NCI-H2227 treated with DMSO at 0.1 percent for 48 hours (cell line): ENCODE measurements at regions not wholly inside any gene's neighbourhood (a gene's known extent, or its start where the extent isn't known, plus 50 kb on each side); places are given as distances from the start of the nearest gene placed in this dataset.
"Not testable (repeated sequence)": the region's sequence is repeated elsewhere in the genome, so short reads cannot be mapped to it uniquely, and the experiment has no call there.

Source experiments
- DNase-seq: peaks from one replicate; lab custom pipeline; 2025; lab: John Stamatoyannopoulos, UW

DNA sequence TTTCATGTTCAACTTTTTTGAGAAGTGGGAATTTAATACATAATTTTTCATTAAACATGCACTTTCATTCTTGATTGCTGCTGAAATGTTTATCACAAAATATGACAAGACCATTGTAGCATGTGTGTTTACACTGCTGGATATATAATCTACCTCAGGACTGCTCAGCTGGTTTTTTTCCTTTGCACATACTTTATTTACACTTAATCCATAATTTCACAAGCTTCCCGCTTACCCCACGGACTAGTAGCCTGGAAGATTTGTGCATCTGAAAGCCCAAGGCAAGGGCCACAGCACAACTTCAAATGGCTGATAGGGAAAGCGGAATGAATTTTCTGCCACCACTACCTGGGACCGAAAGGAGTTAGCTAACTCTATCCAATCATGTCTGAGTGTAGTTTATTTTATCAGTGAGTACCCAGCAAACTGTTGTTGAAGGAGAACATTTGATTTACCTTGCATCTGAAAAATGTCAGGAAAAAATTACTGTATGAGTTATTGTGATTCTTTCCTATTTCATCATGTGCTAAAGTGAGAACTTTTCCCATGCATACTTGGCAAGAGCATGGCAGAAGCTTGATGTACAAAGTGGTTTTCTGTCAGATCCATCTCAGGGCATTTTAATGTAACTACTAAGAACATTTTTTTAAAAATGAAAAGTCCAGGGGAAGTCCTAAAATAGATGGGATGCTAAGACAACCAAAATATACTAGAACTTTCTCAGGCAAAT lies 558.2 kb upstream of the USP24 start:
- DNase-seq: no peak

DNA sequence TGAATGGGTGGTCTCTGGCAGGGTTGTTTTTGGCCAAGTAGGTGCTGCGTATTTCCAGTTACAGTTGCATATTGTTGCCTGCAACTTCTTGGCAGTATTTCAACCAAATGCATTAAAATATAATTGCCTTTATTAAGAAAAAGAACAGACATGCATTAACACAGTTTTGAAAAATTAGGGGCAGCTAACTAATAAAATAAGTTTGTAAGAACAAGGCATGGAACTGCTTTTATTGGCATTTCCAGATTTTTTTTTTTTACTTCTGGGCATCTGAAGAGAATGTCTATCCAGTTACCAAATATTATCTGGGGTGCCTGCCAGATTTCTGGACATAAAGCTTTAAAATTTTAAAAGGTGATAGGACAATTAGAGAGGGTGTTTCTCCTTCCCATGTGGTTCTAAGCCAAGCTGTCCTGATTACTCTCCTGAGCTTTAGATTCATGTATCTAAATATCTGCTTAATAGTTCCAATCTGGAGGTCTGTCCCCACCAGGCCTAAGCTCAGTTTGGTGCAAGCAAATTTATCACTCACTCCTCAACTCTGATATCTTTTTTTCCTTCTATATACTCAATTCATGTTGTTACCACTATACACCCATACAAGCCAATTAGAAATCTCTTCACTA lies 553.3 kb upstream of the USP24 start:
- DNase-seq: no peak

DNA sequence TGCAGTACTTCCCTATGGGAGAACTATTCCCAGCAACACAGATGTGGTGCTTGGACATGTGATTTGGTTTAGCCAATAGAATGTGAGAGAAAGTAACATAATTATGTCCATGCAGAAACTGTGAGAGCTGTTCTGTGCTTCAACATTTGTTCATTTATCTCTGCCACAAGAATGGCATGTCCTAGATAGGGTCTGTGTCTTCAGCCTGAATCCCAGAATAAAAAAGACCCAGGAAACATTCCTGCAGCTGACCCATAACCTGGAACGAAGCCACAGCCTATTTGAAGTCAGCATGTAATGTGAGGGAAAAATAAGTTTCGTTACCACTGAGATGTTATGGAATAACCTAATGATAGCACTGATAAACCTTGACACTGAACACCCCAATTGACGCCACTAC lies 552.0 kb upstream of the USP24 start:
- DNase-seq: no peak

DNA sequence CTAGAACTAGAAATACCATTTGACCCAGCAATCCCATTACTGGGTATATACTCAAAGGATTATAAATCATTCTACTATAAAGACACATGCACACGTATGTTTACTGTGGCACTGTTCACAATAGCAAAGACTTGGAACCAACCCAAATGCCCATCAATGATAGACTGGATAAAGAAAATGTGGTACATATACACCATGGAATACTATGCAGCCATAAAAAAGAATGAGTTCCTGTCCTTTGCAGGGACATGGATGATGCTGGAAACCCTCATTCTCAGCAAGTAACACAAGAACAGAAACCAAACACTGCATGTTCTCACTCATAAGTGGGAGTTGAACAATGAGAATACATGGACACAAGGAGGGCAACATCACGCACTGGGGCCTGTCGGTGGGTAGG lies 550.3 kb upstream of the USP24 start:
- DNase-seq: not testable (repeated sequence)

DNA sequence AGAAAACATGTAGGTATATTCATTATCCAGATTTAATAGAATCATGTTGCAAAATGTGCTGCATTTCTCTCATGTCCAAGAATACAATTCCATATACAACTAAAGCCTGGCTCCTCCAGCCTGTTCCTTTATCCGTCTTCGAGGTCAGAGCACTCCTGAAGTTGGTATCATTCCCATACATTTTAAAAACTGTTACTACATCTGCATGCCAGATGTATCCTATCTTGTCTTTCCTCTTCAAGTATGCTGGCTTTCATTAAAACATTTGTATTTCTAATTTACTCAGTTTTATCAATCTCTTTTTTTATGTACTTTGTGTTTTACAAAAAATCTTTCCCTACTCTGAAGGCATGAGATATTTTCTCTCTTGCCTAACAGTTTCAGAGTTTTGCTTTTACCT lies 536.6 kb upstream of the USP24 start:
- DNase-seq: no peak

DNA sequence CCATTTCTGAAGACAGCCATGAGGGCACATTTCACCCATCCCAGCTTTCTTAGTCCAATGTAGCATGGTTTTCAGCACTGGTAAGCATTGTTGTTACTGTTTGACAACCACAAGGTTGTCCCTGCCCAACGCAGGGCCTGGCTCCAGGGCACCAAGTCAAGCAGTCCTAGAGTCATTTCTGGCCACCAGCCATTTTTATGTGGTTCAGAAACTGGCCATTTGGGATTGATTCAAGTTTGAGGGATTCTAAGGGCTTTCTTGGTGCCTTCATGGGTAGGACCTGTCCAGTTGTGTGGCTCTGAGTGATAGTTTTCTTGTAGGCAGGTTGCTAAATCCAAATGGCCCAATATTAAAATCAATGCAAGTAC lies 535.4 kb upstream of the USP24 start:
- DNase-seq: no peak

DNA sequence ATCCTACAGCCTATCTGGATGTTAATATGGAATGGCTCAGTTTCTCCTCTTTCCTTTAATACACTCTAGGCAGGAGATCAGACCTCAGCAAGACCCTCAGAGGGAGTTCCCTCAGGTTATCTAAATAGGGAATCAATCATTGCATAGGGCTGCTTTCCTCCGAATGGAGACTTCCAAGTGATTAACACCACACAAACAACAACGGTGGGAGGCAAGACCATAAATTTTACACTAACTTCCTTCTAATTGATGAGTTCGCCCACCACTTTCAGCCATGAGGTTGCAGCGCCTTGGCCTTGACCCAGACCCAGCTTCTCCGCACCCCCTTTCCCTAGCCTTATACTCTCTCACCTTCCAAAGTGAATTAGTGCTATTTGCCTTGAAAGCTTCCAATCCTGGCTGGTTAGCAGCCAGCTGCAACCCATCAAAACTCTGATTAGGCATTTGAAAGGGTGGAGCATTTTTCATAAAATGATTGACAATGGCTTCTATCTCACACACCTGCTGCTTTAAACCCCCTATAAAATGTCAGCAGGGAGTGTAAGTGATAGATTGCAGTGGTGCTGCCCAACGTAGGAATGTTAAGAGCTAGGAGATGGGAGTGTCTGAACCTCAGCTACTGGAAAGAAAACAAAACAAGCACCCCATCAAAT lies 534.9 kb upstream of the USP24 start:
- no peak for DNase-seq

DNA sequence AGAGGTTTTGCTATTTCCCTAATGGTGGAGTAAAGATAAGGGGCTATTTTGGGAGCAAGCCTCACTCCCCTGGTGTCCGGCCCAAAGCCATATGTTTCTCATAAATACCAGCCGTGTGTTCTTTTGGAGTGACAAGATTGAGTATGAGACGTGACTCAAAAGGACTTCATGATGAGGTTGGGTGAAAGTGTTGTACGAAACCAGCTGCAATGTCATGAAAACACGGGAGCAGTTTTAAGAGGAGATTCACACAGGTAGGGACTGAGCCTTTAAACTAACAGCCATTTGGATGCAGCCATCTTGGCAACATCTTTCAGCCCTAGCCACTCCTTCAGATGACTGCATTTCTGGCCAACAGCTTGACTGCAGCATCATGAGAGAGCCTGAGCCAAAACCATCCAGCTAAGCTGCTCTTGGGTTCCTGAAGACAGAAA lies 532.3 kb upstream of the USP24 start:
- DNase-seq: no peak

DNA sequence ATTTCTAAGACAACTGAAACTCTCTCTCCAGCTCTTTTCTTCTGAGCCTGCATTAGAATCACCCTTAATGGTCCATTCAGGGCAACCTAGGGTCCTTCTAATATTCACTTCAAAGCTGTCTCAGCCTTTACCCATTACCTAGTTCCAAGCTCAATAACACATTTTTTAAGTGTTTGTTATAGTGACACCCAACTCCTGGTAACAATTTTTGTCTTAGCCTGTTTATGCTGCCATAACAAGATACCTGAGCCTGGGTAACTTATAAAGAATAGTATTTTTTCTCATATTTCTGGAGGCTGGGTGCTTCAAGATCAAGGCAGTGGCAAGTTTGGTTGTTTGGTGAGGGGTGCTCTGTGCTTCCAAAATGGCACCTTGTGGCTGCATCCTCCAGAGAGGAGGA lies 531.5 kb upstream of the USP24 start:
- no peak for DNase-seq

DNA sequence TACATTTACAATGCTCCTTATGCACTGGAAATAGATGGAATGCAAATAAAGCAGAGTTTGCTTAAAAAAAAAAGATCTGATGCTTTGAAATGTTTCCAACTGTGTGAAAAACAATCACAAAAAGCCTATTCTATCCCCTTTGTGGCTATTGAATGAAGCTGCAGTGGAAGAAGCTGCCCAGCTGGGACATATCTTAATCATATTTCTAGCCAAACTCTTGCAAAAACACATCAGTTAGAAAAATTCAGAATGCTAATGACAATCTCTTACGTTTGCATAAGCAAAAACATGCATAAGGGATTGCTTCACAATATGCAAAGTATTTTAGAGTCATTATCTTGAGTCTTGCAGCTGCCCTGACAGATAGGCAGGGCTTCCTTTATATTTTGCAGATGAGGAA lies 526.4 kb upstream of the USP24 start:
- no peak for DNase-seq

DNA sequence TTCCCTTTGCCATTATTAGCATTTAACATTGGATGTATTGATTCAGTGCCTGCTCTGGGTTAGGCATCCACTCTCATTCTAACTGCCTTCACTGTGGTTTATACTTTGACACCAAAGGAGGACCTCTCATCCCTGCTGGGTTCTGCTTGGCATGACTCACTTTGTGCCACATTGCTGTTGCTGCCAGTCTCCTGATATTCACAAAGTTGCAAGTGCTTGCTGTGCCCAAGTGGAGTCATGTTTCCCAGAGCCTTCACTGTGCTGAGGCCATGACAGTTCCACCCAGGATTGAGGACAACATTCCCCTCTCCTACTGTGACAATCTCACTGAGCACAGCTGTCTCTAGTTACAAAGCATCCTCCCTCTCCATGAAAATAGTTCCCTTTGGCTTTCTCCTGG lies 519.9 kb upstream of the USP24 start:
- DNase-seq: no peak

DNA sequence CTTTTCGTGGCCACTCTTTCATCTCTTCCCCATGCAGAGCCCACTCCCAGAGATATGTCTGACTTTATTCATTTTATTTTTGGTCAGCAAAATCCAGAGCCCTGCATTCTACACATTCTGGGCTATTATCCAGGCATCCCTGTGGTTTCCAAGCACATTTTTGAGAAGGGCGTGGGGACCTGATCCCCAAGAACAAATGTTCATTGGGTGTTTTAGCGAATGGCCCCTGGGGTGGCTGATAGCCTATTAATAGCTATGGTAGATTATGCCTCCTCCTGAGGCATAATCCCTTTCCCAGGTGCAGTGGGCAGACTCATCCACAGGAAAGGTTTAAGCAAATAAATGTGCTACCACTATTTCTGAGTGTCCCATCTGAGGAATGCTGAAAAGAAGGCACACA lies 511.8 kb upstream of the USP24 start:
- DNase-seq: no peak

DNA sequence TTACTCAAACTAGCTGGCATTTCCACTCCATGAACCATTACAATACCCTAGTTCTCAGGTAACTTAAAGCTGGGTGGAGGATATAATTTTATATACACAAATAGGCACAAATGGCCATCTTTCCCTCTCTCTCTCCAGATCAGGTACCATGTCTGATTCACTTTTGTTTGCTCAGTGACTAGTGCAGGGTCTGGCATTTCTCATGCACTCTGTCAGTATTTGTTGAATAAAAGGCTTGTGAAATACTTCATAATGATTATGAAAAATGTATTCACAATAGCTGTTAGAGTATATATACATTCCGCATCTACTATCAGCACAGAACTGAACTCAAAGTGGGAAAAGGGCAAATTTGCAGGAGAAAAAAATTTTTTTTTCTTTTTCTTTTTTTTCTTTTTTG lies 510.2 kb upstream of the USP24 start:
- DNase-seq: no peak

DNA sequence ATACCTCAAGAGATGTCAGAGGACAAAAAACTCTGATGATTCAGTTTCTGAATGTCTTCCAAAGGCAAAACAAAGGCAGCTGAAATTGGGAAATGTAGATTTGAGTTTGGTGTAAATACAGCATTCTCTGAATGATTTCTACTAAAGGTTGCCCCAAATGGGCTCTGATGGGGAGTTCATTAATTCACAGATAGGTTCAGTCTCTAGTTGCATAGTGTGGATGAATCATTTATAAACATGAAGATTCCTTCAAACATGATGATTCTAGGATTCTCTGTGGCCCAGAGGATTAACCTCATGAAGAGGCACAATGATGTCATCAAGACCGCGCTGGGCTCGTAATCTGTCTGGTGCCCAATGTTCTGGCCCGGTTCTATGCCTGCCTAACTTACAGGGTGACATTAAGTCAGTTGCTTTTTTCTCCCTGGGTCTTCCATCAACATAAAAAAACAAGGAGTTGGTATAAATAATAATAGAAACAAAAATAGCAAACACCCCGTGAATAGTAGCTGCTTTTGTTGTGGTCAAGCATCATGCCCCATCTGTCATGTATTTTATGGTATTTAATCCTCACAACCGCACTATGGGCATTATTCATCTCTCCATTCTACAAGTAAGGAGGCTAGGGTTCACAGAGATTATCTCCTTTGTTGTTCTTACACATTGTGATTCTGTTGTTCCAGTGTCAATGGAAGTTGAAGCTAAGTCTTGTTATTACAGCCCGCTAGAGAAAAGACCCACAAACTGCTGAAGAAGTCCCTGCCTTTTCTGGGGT lies 509.6 kb upstream of the USP24 start:
- no peak for DNase-seq

DNA sequence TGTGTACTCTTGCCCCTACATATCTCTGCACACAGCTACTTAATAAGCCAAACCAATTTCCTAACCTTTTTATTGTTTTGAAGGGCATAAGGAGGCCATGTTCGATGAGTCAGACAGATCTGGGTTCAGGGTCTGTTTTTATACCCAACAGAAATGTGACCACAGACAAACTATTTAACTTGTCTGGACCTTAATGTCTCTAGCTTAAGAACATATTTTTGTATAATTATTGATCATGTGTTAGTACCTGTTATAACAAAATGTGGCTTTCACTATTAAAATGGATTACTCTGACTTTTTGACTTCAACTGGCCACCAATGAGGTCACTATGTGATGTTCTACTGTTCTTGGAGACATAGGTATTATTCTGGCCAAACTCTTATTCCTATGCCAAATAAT lies 507.8 kb upstream of the USP24 start:
- DNase-seq: no peak

DNA sequence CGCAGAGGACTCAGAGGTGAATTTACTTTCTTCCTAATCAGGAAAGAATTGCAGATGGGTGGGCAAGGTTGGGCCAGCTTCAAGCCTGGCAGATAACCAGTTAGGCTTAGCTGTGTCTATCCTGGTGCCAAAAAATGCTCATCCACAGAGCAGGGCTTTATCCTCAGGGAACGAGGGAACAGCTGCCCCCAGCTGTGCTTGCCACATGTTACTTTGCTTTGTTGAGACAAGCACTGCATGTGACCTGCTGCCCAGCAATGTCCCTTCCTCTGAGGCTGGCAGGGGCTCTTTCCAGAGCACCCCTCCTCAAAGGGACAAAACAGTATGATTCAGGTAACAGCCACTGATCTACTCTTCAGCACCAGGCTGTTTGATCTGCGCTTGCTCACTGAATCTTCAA lies 505.1 kb upstream of the USP24 start:
- DNase-seq: no peak

DNA sequence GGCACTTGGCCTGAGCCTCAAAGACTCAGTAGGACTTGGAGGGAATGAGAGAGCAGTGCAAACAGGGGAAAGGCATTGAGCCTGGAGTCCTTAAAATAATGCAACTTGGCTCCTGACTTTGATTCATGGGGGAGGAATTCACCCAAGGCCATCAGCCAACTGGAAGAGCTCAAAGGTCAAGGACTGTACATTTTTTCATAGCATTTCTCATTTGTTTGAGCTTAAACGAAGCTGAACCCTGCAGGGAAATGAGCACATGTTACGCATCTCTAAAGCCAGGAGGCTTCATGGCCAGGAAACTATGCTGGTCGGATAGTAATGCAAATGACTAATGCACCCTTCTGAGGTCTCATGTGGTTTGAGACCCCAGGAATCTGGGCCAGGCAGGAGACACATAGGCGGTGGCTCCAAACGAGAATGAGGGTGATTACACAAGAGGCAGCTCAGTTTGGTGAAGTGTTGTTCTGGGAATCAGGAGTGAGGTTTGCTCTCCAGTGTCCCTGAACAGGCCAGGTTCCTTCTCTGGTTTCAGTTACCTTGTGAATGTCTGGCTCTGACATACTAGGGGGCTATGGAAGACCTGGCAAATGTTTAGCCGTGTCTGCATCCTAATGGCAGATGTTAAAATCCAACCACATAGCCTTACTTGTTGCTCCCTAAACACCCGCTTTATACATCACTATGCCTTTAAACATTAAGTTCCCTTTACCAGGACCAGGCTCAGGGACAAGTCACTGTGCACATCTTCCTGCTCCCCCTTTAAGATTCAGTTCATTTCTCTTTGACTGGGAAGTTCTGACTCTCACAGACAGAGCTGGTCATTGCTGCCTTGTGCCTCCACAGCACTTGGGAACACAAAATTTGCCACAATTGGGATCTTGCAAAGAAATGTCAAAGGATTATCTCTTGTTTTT lies 503.9 kb upstream of the USP24 start:
- no peak for DNase-seq

DNA sequence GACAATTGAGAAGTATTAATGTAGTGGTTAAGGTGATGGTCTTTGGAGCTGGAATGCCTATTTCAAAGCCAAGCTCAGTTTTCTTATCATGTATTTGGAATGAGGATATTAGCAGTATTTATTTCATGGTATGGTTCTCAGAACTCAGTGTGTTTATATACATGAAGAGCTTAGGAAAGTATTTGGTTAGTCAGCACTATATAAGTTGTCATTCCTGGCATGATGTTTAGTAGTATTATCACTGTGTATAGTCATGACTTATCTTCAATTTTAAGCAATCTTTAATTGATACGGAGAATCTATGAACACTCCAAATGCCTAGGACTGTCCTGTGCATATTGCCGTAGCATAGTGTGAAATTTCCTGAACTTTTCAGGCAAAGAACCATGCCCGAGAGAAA lies 501.9 kb upstream of the USP24 start:
- no peak for DNase-seq

DNA sequence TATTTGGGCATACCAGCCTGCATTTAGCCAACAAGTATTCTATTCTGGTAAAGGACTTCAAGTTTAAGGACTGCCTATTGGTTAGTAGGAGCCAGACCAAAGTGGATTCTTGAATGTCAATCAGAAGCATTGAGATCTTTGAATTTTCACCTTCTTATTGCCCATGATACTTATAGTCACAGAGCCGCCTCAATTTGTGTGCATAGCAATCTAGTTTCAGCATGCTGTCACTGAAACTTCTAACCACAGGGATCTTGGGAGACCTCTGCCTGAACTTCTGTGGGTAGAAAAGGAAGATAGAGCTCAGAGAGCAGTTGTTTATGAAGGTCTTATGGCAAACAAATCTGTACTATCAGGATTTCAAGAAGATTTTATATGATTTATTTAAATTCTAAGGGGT lies 501.4 kb upstream of the USP24 start:
- no peak for DNase-seq

DNA sequence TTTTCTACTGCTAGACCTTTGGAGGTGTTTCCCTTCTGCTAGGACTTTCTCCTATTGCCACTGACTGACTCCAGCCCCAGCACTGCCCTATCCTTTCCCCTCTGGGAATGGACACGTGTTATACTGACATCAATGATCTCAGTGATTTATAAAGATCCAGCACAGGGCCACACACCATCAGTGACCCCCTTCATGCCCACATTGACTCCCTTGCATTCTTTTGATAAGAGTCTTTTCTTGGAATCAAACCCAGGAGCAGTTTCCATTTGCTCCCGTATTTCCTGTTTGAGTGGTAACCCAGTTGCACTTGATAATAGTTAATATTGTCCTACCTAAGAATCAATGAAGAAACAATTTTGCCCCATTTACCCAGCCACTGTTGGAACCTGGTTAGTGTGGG lies 501.0 kb upstream of the USP24 start:
- DNase-seq: no peak

DNA sequence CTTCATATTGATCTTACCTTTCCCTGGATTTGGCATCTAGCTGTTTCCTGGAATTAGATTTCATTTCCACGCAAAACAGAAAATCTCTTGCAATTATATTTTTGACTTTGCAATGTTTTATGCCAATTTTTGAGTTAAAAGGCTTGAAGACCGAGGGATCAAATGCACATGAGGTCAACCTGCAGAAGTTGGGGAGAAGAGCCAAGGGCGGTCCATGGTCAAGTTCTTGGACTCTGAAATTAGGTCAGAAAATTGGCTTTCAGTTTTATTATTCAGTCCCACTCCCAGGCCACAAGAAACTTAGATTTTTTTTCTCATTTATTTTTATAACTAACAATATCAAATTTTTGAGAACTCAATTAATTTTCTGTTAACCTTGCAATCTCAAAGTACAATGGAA lies 499.1 kb upstream of the USP24 start:
- no peak for DNase-seq

DNA sequence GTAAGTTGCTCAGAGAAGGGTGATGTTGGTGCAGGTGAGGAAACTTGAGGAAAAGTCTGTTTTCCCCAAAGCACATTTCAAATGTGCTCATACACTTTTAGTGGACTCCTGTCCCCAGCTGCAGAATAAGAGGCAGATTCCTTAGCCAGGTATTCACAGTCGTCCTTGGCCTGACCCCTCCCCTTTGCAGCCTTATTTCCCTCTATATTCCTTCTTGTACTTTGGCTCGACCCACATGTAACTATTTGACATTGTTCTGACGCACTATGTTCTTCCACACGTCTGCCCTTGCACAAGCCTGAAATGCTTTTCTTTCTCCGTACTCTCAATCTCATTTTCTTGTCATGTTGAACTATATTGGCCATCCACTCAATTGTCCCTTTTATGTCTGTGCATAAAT lies 498.4 kb upstream of the USP24 start:
- no peak for DNase-seq
